GM19240 (cell line): ENCODE measurements at regions not wholly inside any gene's neighbourhood (a gene's known extent, or its start where the extent isn't known, plus 50 kb on each side); places are given as distances from the start of the nearest gene placed in this dataset.

ENCODE experiments used
- DNase-seq: peaks from one replicate; pipeline ENCODE4 v3.0.0; 2011; ENCODE audit warnings: low spot score; ENCODE audit not compliant: insufficient read length

DNA sequence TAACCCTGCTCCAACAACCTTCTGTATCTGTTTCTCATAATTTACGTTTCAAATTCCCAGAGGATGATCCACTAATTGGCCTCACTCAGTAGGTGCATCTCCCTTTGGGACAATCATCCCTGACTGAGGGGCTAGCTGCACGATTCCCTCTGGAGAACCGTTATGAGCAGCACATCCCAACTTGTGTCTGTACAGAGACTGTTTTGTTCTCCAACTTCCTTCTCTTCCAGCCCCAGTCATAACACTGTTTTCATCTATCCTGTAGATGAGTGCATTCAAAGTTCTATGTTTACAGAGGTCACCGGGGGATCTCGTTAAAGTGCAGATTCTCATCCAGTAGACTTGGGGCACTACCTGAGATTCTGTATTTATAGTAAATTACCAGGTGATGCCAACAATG is 187.2 kb downstream of the REEP3 start:
- no peak for DNase-seq

- DNase-seq, result no peak
Measured at GRCh38 chr10:63710703-63711102, 189.5 kb downstream of the REEP3 start.

GRCh38 chr10:63711361-63711760 is 190.2 kb downstream of the REEP3 start:
- no peak for DNase-seq

DNA sequence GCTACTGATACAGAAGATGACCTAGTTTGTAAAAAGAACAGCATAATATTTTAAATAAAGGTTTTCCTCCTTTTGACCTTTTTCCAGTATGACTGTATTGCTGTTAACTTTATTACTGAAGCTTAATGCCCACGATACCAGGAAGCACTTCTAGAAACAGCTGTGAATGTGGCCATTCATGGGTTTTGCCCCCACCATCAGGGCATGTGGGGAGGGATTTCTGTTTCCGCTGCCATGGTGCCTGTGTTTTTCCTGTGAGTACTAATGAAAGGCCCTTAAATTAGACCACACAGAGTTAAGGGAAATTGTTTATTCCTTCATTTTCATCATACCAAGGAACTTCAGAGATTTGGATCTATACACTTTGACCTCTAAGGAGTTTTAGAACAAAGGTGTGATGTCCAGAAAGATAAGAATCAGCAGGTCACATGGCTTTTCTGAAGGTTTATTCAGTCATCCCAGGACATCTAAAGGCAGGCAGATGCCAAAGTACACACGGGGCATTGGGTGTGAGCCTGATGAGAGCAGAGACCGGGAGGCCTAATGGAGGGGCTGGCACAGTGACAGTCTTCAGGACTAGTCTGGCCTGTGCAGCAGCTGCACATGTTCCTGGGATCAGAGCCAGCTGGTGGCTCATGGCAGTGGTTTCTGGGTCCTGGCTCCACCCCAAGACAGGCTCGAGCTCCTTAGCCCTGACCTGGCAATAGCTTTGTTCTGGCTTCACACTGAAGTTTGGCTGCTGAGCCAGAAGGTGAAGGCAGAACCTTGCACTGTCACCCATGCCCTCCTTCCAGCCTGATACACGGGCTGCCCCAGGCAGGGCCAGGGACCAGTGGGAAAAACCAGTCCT is 190.9 kb downstream of the REEP3 start:
- DNase-seq, result no peak

DNA sequence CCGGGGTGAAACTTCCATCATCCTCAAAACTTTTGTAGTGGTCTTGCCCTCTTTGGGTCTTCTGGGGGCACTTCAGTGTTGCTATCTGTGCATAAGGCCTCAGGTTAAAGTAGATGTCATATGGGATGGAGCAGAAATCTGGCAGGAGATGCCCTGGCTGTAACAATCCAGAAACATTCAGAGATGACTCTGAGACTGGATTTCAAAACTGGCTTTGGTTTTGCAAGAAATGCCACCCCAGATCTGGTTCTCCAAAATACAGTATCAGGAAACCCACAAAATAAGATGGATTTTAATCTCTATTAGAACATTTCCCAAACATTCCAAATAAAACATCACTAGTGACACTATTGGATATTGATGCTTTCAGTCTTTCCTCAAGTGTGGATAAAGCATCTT is 191.5 kb downstream of the REEP3 start:
- no peak for DNase-seq

- no peak for DNase-seq
Measured at GRCh38 chr10:63713191-63714144, 192.3 kb downstream of the REEP3 start.

DNA sequence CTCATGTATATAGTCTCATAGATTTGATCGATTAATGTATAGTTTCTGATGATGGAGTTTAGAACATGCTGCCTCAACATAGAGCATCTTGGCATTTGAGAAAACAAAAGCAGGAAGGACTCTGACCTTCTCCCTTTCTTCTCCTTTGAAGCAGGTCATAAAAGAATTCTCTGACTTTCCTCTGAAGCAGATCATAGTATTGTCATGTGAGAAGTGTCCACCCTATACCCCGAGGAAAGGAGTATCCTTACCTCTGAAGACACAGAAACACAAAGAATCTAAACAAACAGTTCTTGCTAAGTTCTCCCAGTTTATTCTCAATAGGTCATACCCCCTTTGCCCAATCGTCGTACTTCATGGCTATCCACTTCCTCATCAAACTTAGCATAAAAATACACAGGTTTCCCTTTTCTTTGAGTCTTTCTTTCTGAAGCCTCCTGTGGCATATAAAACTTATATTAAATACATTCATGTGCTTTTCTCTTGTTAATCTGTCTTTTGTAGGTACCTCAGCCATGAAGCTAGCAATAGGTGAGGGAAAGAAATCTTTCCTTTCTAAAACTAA is 194.9 kb downstream of the REEP3 start:
- DNase-seq, result no peak

DNA sequence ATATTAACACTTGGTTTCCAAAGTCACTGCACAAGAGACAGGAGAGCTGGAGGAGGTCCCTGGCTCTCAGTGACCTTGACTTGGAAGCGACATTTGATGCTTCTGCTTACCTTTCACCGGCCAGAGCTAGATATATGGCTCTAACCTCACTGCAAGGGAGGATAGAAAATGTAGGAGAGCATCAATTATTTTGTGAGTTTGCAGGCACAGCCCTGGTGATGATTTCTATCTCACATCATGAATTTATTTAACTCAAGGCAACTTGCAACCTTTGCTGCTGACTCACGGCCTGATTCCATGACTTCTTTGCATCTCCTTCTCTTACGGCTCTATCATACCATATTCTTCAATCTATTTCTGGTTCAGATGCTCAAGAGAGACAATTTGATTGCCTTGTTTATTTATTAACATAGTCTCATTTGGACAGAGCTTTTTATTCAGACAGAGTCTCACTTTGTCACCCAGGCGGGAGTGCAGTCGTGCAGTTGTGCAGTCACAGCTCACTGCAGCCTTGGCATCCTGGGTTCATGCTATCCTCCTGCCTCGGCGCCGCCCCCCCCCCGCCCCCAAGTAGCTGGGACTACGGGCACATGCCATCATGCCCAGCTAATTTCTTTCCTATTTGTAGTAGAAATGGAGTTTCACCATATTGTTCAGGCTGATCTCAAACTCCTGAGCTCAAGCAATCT is 196.0 kb downstream of the REEP3 start:
- no peak for DNase-seq

DNA sequence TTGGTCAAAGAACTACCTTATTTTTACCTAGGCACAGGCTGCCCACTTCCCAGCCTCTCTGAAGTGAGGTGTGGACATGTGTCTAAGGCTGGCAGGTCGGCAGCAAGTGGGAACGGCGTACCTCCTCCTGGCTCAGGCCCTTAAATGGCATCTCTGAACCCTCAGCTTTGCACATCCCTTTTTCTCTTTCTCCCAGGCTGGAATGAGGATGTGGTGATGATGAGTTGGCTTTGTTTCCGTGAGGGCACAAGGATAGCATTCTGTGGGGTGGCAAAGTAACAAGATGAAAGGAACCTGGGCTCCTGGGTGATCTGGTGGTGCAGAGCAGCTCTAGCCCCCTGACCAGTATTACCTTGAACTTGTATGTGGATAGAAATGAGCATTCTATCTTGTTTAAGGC is 196.8 kb downstream of the REEP3 start:
- DNase-seq, result no peak

- no peak for DNase-seq
Measured at GRCh38 chr10:63718421-63718820, 197.2 kb downstream of the REEP3 start.

GRCh38 chr10:63719226-63719856 is 198.1 kb downstream of the REEP3 start:
- no peak for DNase-seq

DNA sequence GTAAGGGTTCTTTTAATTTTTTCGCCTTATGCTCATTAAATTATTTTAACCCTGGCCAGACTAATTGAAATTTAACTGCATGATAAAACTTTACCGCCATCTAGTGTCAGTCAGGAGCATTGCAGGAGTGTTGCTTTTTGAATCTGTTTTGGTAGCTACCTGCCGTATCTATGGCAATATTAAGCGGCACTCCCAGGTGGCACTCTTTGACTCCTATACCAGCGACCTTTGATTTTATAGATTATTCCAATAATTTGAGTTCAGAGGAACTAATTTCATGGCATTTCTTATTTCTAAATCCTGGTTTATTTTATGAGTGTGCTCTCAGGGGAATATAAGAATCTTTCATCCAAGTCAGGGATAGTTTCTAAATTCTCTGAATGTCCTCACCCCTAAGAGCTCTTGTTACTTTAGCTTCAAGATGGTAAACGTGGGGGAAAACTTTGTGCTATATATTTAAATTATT is 198.9 kb downstream of the REEP3 start:
- no peak for DNase-seq

DNA sequence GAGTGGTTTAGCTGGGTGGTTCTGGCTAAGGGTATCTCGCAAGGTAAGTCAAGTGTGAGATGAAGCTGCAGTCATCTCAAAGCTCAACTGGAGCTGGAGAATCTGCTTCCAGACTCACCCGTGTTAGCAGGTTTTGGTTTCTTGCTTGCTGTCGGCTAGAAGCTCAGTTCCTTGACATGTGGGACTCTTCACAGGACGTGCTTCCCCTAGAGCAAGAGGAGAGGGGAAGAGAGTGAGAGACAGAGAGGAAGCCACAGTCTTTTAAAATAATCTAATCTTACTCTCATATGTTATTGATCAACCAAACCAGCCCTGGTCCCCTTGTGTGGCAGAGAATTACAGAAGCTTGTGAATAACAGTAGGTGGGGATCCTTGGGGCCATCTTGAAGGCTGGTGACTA is 199.5 kb downstream of the REEP3 start:
- DNase-seq, result no peak

- no peak for DNase-seq
Measured at GRCh38 chr10:63722537-63722936, 201.3 kb downstream of the REEP3 start.

DNA sequence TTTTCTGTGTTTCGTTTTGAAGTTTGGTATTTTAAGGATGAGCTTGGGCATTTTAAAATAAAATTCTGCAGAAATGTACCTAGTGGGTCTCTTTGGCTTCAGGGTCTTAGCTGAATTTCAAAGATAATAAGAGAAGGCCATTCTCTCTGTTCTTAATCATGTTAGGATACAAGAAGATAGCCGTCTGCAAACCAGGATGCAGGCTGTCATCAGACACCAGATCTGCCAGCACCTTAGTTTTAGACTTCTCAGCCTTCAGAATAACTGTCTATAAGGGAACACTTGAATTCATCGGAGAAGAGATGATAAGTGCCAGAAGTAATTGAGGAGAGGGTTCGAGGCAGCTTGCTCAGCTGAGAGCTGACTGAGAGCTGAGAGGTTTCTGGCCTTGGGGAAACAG is 202.1 kb downstream of the REEP3 start:
- no peak for DNase-seq

- DNase-seq, result no peak
Measured at GRCh38 chr10:63723741-63724140, 202.5 kb downstream of the REEP3 start.

DNA sequence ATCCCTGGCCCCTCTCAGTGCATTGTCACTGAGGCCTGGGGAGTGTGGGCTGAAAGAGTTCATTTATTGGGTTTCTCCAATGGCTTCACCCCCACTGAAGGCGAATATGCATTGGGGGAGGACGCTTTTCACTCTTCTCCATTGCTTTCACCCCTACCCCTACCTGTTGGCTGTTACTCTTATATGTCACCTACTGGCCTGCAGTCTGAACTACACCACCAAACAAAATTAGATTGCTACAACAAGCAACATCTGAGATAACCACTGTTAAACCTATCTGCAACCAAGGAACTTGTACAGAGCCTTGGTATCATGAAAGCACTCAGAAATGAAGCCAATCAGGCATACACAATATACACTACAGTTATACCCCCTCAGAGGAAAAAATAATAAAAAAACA is 203.7 kb downstream of the REEP3 start:
- DNase-seq, result no peak

- DNase-seq, result no peak
Measured at GRCh38 chr10:63726867-63727266, 205.7 kb downstream of the REEP3 start.

GRCh38 chr10:63727636-63728035 is 206.4 kb downstream of the REEP3 start:
- DNase-seq, result no peak

- DNase-seq, result no peak
Measured at GRCh38 chr10:63735305-63735704, 214.1 kb downstream of the REEP3 start.

DNA sequence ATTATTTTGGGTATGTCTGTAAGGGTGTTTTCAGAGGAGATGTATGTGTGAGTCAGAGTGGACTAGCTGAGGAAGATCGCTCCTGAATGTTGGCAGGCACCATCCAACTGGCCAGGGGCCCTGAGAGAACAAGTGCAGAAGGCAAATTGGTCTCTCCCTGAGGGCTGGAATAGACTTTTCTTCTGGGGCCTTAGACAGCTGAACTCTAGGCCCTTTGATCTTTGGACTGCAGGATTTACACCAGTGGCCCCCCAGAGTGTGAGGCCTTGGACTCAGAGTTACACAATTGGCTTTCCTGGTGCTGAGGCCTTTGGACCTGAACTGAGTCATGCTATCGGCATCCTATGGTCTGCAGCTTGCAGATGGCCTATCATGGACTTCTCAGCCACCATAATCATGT is 217.2 kb downstream of the REEP3 start:
- DNase-seq, result no peak
